NB4 (cell line): ENCODE measurements at regions not wholly inside any gene's neighbourhood (a gene's known extent, or its start where the extent isn't known, plus 50 kb on each side); places are given as distances from the start of the nearest gene placed in this dataset.

Experiments
- MAX ChIP-seq: IDR thresholded peaks from 2 replicates; pipeline ENCODE4 v1.6.1; 2011; ENCODE audit warnings: low read depth, low read length
- POLR2A ChIP-seq: IDR thresholded peaks from 2 replicates; pipeline ENCODE4 v1.6.1; 2011; ENCODE audit warnings: mild to moderate bottlenecking; ENCODE audit not compliant: insufficient read length; ENCODE audit errors: extremely low read depth
- TF ChIP-seq, protein P1 (sequence below): IDR thresholded peaks from one replicate; pipeline ENCODE4 v1.5.1; 2012; ENCODE audit warnings: low read depth, low read length

- TF ChIP-seq MAX (no peak), POLR2A (no peak)
- TF ChIP-seq, protein P1, sequence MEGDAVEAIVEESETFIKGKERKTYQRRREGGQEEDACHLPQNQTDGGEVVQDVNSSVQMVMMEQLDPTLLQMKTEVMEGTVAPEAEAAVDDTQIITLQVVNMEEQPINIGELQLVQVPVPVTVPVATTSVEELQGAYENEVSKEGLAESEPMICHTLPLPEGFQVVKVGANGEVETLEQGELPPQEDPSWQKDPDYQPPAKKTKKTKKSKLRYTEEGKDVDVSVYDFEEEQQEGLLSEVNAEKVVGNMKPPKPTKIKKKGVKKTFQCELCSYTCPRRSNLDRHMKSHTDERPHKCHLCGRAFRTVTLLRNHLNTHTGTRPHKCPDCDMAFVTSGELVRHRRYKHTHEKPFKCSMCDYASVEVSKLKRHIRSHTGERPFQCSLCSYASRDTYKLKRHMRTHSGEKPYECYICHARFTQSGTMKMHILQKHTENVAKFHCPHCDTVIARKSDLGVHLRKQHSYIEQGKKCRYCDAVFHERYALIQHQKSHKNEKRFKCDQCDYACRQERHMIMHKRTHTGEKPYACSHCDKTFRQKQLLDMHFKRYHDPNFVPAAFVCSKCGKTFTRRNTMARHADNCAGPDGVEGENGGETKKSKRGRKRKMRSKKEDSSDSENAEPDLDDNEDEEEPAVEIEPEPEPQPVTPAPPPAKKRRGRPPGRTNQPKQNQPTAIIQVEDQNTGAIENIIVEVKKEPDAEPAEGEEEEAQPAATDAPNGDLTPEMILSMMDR = no peak
Observed at GRCh38 chr13:65268009-65268408, 1962.1 kb downstream of the PCDH9 start.
